Adipose tissue (tissue), 3 donors: ENCODE measurements at regions not wholly inside any gene's neighbourhood (a gene's known extent, or its start where the extent isn't known, plus 50 kb on each side); places are given as distances from the start of the nearest gene placed in this dataset.
"Not testable (repeated sequence)": the region's sequence is repeated elsewhere in the genome, so short reads cannot be mapped to it uniquely, and the experiment has no call there.

Experiments
- H3K27ac ChIP-seq: one replicate; pipeline ENCODE4 v1.5.1; 2013; ENCODE audit warnings: low read depth, low read length
- WGBS, 3 donors: extraction: QIAGEN DNeasy Blood & Tissue Kit; methylation state at CpG; one replicate each; pipeline ENCODE4 v1.1.7; 2013; 5-methylcytosine and 5-hydroxymethylcytosine counted together
- donor health status: healthy with polysubstance abuse.
- donor health status: Bipolar disorder and iron deficiency.
- donor health status: healthy.

GRCh38 chr12:92987362-92987761, 58.3 kb upstream of the EEA1 start:
- no peak overlapping the region for H3K27ac ChIP-seq
- WGBS, 3 donors: 2 to 4% (median 2%) methylated on average over 3 of the region's 3 CpGs

GRCh38 chr12:92987846-92988621, 58.9 kb upstream of the EEA1 start:
- WGBS, 3 donors: 40 to 50% (median 49%) methylated on average over 4 of the region's 4 CpGs
- no peak overlapping the region for H3K27ac ChIP-seq

GRCh38 chr12:92988622-92989130, 59.6 kb upstream of the EEA1 start:
- no peak overlapping the region for H3K27ac ChIP-seq
- 8 to 72% (median 52%) methylated on average over 1 of the region's 1 CpG for WGBS, 3 donors

- WGBS, 3 donors: 81 to 87% (median 85%) methylated on average over 3 of the region's 3 CpGs
- no peak overlapping the region for H3K27ac ChIP-seq
Observed at GRCh38 chr12:92989715-92990484, 60.8 kb upstream of the EEA1 start.

GRCh38 chr12:92991134-92991533, 62.0 kb upstream of the EEA1 start:
- no peak overlapping the region for H3K27ac ChIP-seq
- 91 to 95% (median 92%) methylated on average over 3 of the region's 3 CpGs for WGBS, 3 donors

GRCh38 chr12:92992041-92992440, 62.9 kb upstream of the EEA1 start:
- H3K27ac ChIP-seq: no peak overlapping the region

GRCh38 chr12:92993259-92993658, 64.2 kb upstream of the EEA1 start:
- 77 to 100% (median 84%) methylated on average over 1 of the region's 1 CpG for WGBS, 3 donors
- H3K27ac ChIP-seq: no peak overlapping the region

GRCh38 chr12:92995258-92995903, 66.3 kb upstream of the EEA1 start:
- WGBS, 3 donors: 81 to 89% (median 86%) methylated on average over 7 of the region's 7 CpGs
- H3K27ac ChIP-seq: no peak overlapping the region

GRCh38 chr12:93000026-93000425, 70.9 kb upstream of the EEA1 start:
- H3K27ac ChIP-seq: no peak overlapping the region
- 92 to 94% (median 93%) methylated on average over 5 of the region's 5 CpGs for WGBS, 3 donors

- 65 to 96% (median 87%) methylated on average over 3 of the region's 3 CpGs for WGBS, 3 donors
- no peak overlapping the region for H3K27ac ChIP-seq
Observed at GRCh38 chr12:93001407-93001806, 72.3 kb upstream of the EEA1 start.

- H3K27ac ChIP-seq: no peak overlapping the region
- WGBS, 3 donors: 57 to 65% (median 60%) methylated on average over 7 of the region's 7 CpGs
Observed at GRCh38 chr12:93002293-93003054, 73.4 kb upstream of the EEA1 start.

GRCh38 chr12:93003531-93004239, 74.6 kb upstream of the EEA1 start:
- no peak overlapping the region for H3K27ac ChIP-seq
- 54 to 70% (median 68%) methylated on average over 9 of the region's 9 CpGs for WGBS, 3 donors

GRCh38 chr12:93005928-93006392, 76.9 kb upstream of the EEA1 start:
- no peak overlapping the region for H3K27ac ChIP-seq
- 93 to 96% (median 94%) methylated on average over 8 of the region's 8 CpGs for WGBS, 3 donors

- WGBS, 3 donors: 86 to 92% (median 90%) methylated on average over 5 of the region's 5 CpGs
- H3K27ac ChIP-seq: no peak overlapping the region
Observed at GRCh38 chr12:93006471-93007208, 77.5 kb upstream of the EEA1 start.

- H3K27ac ChIP-seq: no peak overlapping the region
- 29 to 81% (median 70%) methylated on average over 4 of the region's 4 CpGs for WGBS, 3 donors
Observed at GRCh38 chr12:93007544-93007943, 78.4 kb upstream of the EEA1 start.

GRCh38 chr12:93008044-93008778, 79.1 kb upstream of the EEA1 start:
- H3K27ac ChIP-seq: no peak overlapping the region
- 75 to 88% (median 88%) methylated on average over 3 of the region's 3 CpGs for WGBS, 3 donors

GRCh38 chr12:93008880-93009279, 79.8 kb upstream of the EEA1 start:
- WGBS, 3 donors: 86 to 92% (median 89%) methylated on average over 7 of the region's 7 CpGs
- not testable (repeated sequence) for H3K27ac ChIP-seq
